ENCODE measurements at regions not wholly inside any gene's neighbourhood (a gene's known extent, or its start where the extent isn't known, plus 50 kb on each side); places are given as distances from the start of the nearest gene placed in this dataset.

DNA sequence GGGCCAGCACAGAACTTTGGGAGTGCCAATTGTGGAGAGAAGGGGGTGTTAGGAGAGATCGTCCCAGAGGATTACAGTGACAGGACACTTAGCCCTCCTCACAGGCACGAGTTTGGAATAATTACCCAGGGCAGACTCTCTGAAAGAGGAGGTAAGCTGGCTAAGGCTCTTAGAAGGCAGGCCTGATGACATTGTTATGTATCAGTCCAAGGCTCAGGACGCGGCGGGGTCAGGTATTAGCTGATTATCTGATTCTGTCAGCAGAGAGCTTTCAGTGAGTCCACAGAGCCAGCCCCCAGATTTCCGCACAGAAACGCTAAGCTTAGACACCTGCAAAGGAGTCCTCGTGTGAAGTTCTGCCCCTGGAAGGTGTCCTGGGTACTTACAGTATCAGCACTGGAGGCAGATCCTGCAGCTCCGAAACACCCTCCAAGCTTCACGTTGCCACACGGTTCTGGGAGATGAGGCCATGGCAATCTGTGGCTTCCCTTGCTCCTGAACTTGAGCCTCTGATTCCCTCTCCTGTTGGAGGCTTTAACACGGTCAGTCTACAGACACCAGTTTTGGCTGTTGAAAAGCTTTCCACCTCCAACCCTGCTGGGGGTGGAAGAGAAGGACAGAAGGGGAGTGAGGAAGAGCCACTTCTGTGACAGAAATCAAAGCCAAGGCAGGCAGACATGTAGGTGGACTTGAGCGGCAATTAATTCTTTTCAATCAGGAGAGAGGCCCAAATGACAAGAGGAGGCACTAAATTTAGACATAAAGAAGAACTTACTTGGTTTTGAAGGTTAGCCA lies 123.6 kb upstream of the CADM1 start:
- Histone ChIP-seq H4K20me1 (ENCODE audit: control insufficient read depth, insufficient read depth, low read depth, low read length) (no peaks in the 10 kb centered on the region), H3K4me2 (ENCODE audit: low read length) (no peak overlapping the region), H3K4me3 (ENCODE audit: low read length) (no peak overlapping the region), H3K27me3 (ENCODE audit: control insufficient read depth, low read length) (no peaks in the 10 kb centered on the region), H3F3A (ENCODE audit: control insufficient read depth, insufficient read depth) (no peaks in the 10 kb centered on the region), H3K36me3 (ENCODE audit: control insufficient read depth, low read length) (no peaks in the 10 kb centered on the region), H3K79me2 (ENCODE audit: control insufficient read depth, low read length) (no peaks in the 10 kb centered on the region), H3K27ac (ENCODE audit: low read depth, low read length) (no peak overlapping the region), H3K9me2 (replicated peaks; ENCODE audit: control insufficient read depth, low read length) (no peaks in the 10 kb centered on the region), H3K9me3 (ENCODE audit: control insufficient read depth, insufficient read depth, low read length) (no peaks in the 10 kb centered on the region), H3K4me1 (ENCODE audit: control insufficient read depth, low read length) (no peaks in the 10 kb centered on the region)
- TF ChIP-seq, protein P1, sequence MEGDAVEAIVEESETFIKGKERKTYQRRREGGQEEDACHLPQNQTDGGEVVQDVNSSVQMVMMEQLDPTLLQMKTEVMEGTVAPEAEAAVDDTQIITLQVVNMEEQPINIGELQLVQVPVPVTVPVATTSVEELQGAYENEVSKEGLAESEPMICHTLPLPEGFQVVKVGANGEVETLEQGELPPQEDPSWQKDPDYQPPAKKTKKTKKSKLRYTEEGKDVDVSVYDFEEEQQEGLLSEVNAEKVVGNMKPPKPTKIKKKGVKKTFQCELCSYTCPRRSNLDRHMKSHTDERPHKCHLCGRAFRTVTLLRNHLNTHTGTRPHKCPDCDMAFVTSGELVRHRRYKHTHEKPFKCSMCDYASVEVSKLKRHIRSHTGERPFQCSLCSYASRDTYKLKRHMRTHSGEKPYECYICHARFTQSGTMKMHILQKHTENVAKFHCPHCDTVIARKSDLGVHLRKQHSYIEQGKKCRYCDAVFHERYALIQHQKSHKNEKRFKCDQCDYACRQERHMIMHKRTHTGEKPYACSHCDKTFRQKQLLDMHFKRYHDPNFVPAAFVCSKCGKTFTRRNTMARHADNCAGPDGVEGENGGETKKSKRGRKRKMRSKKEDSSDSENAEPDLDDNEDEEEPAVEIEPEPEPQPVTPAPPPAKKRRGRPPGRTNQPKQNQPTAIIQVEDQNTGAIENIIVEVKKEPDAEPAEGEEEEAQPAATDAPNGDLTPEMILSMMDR (IDR thresholded peaks at IDR 0.05; ENCODE audit: low read depth, low read length, poor library complexity, severe bottlenecking), result no peak
- no peak for TF ChIP-seq EZH2phosphoT487 (IDR thresholded peaks at IDR 0.05; ENCODE audit: borderline replicate concordance, low read length)

DNA sequence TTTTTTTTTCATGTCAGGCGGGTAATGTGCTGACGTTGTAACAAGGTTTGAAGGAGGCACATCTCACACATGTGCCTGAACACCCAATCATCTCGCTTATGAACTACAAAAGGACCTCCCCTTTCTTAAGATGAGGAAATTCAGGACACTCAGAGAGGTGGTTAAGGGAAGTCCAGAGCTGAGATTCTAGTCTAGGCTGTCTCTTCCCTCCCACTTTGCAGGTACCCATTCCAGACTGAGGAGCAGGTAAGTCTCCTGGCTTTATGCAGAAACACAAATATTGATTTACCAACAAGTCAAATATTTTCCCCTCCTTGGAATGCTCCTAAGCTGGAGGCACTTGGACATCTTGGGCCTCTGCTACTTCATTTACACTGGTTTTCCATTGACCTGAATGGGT lies 122.9 kb upstream of the CADM1 start:
- no peaks in the 10 kb centered on the region for H3K9me2 ChIP-seq (replicated peaks; ENCODE audit: control insufficient read depth, low read length)
- H3K9me3 ChIP-seq (ENCODE audit: control insufficient read depth, insufficient read depth, low read length), result no peaks in the 10 kb centered on the region
- H3K36me3 ChIP-seq (ENCODE audit: control insufficient read depth, low read length), result no peaks in the 10 kb centered on the region
- no peak overlapping the region for H3K27ac ChIP-seq (ENCODE audit: low read depth, low read length)
- H3F3A ChIP-seq (ENCODE audit: control insufficient read depth, insufficient read depth), result no peaks in the 10 kb centered on the region
- no peaks in the 10 kb centered on the region for H3K79me2 ChIP-seq (ENCODE audit: control insufficient read depth, low read length)
- H3K4me2 ChIP-seq (ENCODE audit: low read length), result no peak overlapping the region
- TF ChIP-seq EZH2phosphoT487 (IDR thresholded peaks at IDR 0.05; ENCODE audit: borderline replicate concordance, low read length), result no peak
- TF ChIP-seq, protein P1 (IDR thresholded peaks at IDR 0.05; ENCODE audit: low read depth, low read length, poor library complexity, severe bottlenecking), result no peak
- H3K4me3 ChIP-seq (ENCODE audit: low read length), result no peak overlapping the region
- H3K27me3 ChIP-seq (ENCODE audit: control insufficient read depth, low read length), result no peaks in the 10 kb centered on the region
- H3K4me1 ChIP-seq (ENCODE audit: control insufficient read depth, low read length), result no peaks in the 10 kb centered on the region
- H4K20me1 ChIP-seq (ENCODE audit: control insufficient read depth, insufficient read depth, low read depth, low read length), result no peaks in the 10 kb centered on the region

DNA sequence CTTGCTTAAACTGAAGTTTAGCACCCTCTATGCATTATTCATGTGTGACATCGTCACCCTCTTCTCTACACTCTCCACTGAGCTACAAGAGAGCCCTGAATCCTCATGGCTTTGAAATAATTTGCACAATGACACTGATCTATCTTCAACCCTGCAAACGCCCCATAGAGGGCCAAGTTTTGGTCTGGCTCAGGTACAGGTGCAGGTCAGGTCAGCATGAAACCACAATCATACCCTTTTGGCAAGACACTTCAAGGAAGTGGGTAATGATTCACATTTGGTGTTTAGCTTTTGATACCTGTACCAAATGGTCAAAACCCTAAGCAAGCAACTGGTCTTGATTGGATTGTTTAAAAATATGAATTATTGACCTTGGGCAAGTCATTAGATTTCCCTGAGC lies 122.2 kb upstream of the CADM1 start:
- H3K4me2 ChIP-seq (ENCODE audit: low read length), result no peak overlapping the region
- no peak overlapping the region for H3K4me3 ChIP-seq (ENCODE audit: low read length)
- H3F3A ChIP-seq (ENCODE audit: control insufficient read depth, insufficient read depth), result no peaks in the 10 kb centered on the region
- no peaks in the 10 kb centered on the region for H3K9me3 ChIP-seq (ENCODE audit: control insufficient read depth, insufficient read depth, low read length)
- no peaks in the 10 kb centered on the region for H3K4me1 ChIP-seq (ENCODE audit: control insufficient read depth, low read length)
- no peaks in the 10 kb centered on the region for H3K27me3 ChIP-seq (ENCODE audit: control insufficient read depth, low read length)
- H3K36me3 ChIP-seq (ENCODE audit: control insufficient read depth, low read length), result no peaks in the 10 kb centered on the region
- H3K27ac ChIP-seq (ENCODE audit: low read depth, low read length), result no peak overlapping the region
- TF ChIP-seq, protein P1 (IDR thresholded peaks at IDR 0.05; ENCODE audit: low read depth, low read length, poor library complexity, severe bottlenecking), result no peak
- no peaks in the 10 kb centered on the region for H3K79me2 ChIP-seq (ENCODE audit: control insufficient read depth, low read length)
- H4K20me1 ChIP-seq (ENCODE audit: control insufficient read depth, insufficient read depth, low read depth, low read length), result no peaks in the 10 kb centered on the region
- H3K9me2 ChIP-seq (replicated peaks; ENCODE audit: control insufficient read depth, low read length), result no peaks in the 10 kb centered on the region

Data from DOHH2 (cell line).